ENCODE measurements at regions not wholly inside any gene's neighbourhood (a gene's known extent, or its start where the extent isn't known, plus 50 kb on each side); places are given as distances from the start of the nearest gene placed in this dataset.
"Not testable (repeated sequence)": the region's sequence is repeated elsewhere in the genome, so short reads cannot be mapped to it uniquely, and the experiment has no call there.

GRCh38 chr21:6363591-6363990 lies 4157.8 kb upstream of the TPTE start:
- H3K4me3 ChIP-seq (ENCODE audit: low read length); DNase-seq; H3K27ac ChIP-seq (ENCODE audit: low read length); H3K36me3 ChIP-seq (ENCODE audit: control insufficient read depth, insufficient read depth, low read length); H3K4me1 ChIP-seq (ENCODE audit: control insufficient read depth, insufficient read depth, low read length); H3K9me3 ChIP-seq (replicated peaks; ENCODE audit: control insufficient read depth, low read depth, low read length); H3K27me3 ChIP-seq (ENCODE audit: control insufficient read depth, insufficient read depth, low read length): not testable (repeated sequence)
- WGBS (ENCODE audit: insufficient coverage): no CpG with 5 or more reads among the region's 1 CpG

GRCh38 chr21:6368824-6369223 lies 4152.6 kb upstream of the TPTE start:
- 20% methylated on average over 1 of the region's 7 CpGs for WGBS (ENCODE audit: insufficient coverage)
- DNase-seq: peak; percentile 73
- not testable (repeated sequence) for H3K4me1 ChIP-seq (ENCODE audit: control insufficient read depth, insufficient read depth, low read length); H3K27me3 ChIP-seq (ENCODE audit: control insufficient read depth, insufficient read depth, low read length); H3K36me3 ChIP-seq (ENCODE audit: control insufficient read depth, insufficient read depth, low read length); H3K27ac ChIP-seq (ENCODE audit: low read length); H3K4me3 ChIP-seq (ENCODE audit: low read length); H3K9me3 ChIP-seq (replicated peaks; ENCODE audit: control insufficient read depth, low read depth, low read length)

GRCh38 chr21:6373253-6373652 lies 4148.1 kb upstream of the TPTE start:
- not testable (repeated sequence) for H3K36me3 ChIP-seq (ENCODE audit: control insufficient read depth, insufficient read depth, low read length); H3K4me1 ChIP-seq (ENCODE audit: control insufficient read depth, insufficient read depth, low read length); H3K9me3 ChIP-seq (replicated peaks; ENCODE audit: control insufficient read depth, low read depth, low read length); H3K27me3 ChIP-seq (ENCODE audit: control insufficient read depth, insufficient read depth, low read length); H3K27ac ChIP-seq (ENCODE audit: low read length); H3K4me3 ChIP-seq (ENCODE audit: low read length)
- WGBS (ENCODE audit: insufficient coverage): no CpG with 5 or more reads among the region's 3 CpGs
- DNase-seq: peak; percentile 4

GRCh38 chr21:6374232-6374631 lies 4147.2 kb upstream of the TPTE start:
- DNase-seq: peak; percentile 38
- not testable (repeated sequence) for H3K9me3 ChIP-seq (replicated peaks; ENCODE audit: control insufficient read depth, low read depth, low read length); H3K27ac ChIP-seq (ENCODE audit: low read length); H3K36me3 ChIP-seq (ENCODE audit: control insufficient read depth, insufficient read depth, low read length); H3K4me3 ChIP-seq (ENCODE audit: low read length); H3K4me1 ChIP-seq (ENCODE audit: control insufficient read depth, insufficient read depth, low read length); H3K27me3 ChIP-seq (ENCODE audit: control insufficient read depth, insufficient read depth, low read length)
- 49% methylated on average over 5 of the region's 12 CpGs for WGBS (ENCODE audit: insufficient coverage)

- not testable (repeated sequence) for H3K27me3 ChIP-seq (ENCODE audit: control insufficient read depth, insufficient read depth, low read length); H3K27ac ChIP-seq (ENCODE audit: low read length); H3K9me3 ChIP-seq (replicated peaks; ENCODE audit: control insufficient read depth, low read depth, low read length); H3K36me3 ChIP-seq (ENCODE audit: control insufficient read depth, insufficient read depth, low read length); H3K4me1 ChIP-seq (ENCODE audit: control insufficient read depth, insufficient read depth, low read length); H3K4me3 ChIP-seq (ENCODE audit: low read length)
- 60% methylated on average over 3 of the region's 4 CpGs for WGBS (ENCODE audit: insufficient coverage)
- DNase-seq: peak; percentile 24
Measured at GRCh38 chr21:6374926-6375325, 4146.5 kb upstream of the TPTE start.

- H3K27me3 ChIP-seq (ENCODE audit: control insufficient read depth, insufficient read depth, low read length); H3K4me1 ChIP-seq (ENCODE audit: control insufficient read depth, insufficient read depth, low read length); DNase-seq; H3K9me3 ChIP-seq (replicated peaks; ENCODE audit: control insufficient read depth, low read depth, low read length); H3K27ac ChIP-seq (ENCODE audit: low read length); H3K4me3 ChIP-seq (ENCODE audit: low read length); H3K36me3 ChIP-seq (ENCODE audit: control insufficient read depth, insufficient read depth, low read length): not testable (repeated sequence)
- WGBS (ENCODE audit: insufficient coverage): no CpG with 5 or more reads among the region's 5 CpGs
Measured at GRCh38 chr21:6375776-6376175, 4145.6 kb upstream of the TPTE start.

- not testable (repeated sequence) for DNase-seq
Measured at GRCh38 chr21:6376321-6377070, 4144.9 kb upstream of the TPTE start.

More at GRCh38 chr21:6376321-6377070, 4144.9 kb upstream of the TPTE start:
- H3K27me3 ChIP-seq (ENCODE audit: control insufficient read depth, insufficient read depth, low read length); H3K36me3 ChIP-seq (ENCODE audit: control insufficient read depth, insufficient read depth, low read length); H3K27ac ChIP-seq (ENCODE audit: low read length); H3K4me3 ChIP-seq (ENCODE audit: low read length); H3K4me1 ChIP-seq (ENCODE audit: control insufficient read depth, insufficient read depth, low read length); H3K9me3 ChIP-seq (replicated peaks; ENCODE audit: control insufficient read depth, low read depth, low read length): not testable (repeated sequence)
- 72% methylated on average over 2 of the region's 9 CpGs for WGBS (ENCODE audit: insufficient coverage)
